ENCODE measurements at regions not wholly inside any gene's neighbourhood (a gene's known extent, or its start where the extent isn't known, plus 50 kb on each side); places are given as distances from the start of the nearest gene placed in this dataset.

- no peak for TF ChIP-seq CTCF (IDR thresholded peaks at IDR 0.05)
- TF ChIP-seq POLR2AphosphoS5 (IDR thresholded peaks at IDR 0.05; ENCODE audit: low read depth, low read length) = no peak
- TF ChIP-seq JUND (IDR thresholded peaks at IDR 0.05) = no peak
- no peak for TF ChIP-seq PBX3 (IDR thresholded peaks at IDR 0.05)
- no peak for TF ChIP-seq RXRA (IDR thresholded peaks at IDR 0.05; ENCODE audit: borderline replicate concordance, low read depth)
Measured at GRCh38 chr14:45553981-45554380, 301.0 kb upstream of the MIS18BP1 start.
